GM20431 (cell line): ENCODE measurements at regions not wholly inside any gene's neighbourhood (a gene's known extent, or its start where the extent isn't known, plus 50 kb on each side); places are given as distances from the start of the nearest gene placed in this dataset.
"Not testable (repeated sequence)": the region's sequence is repeated elsewhere in the genome, so short reads cannot be mapped to it uniquely, and the experiment has no call there.

ENCODE experiments used
- in situ Hi-C: fragments of 300-500 bp; cut with MseI, MboI; formaldehyde crosslinking; loops from one replicate; pipeline ENCODE4 v1.15.0; 2020; ENCODE audit warnings: low sequenced_read_pairs; ENCODE audit not compliant: unreplicated experiment

GRCh38 chr11:116400081-116400480 is 372.7 kb downstream of the BUD13 start:
- in situ Hi-C loops: no loop called here

GRCh38 chr11:116397602-116398084 is 375.1 kb downstream of the BUD13 start:
- in situ Hi-C loops: no loop called here

- in situ Hi-C loops: no loop called here
Observed at GRCh38 chr11:116396331-116396730, 376.5 kb downstream of the BUD13 start.

- in situ Hi-C loops: no loop called here
Observed at GRCh38 chr11:116394022-116394421, 378.8 kb downstream of the BUD13 start.

DNA sequence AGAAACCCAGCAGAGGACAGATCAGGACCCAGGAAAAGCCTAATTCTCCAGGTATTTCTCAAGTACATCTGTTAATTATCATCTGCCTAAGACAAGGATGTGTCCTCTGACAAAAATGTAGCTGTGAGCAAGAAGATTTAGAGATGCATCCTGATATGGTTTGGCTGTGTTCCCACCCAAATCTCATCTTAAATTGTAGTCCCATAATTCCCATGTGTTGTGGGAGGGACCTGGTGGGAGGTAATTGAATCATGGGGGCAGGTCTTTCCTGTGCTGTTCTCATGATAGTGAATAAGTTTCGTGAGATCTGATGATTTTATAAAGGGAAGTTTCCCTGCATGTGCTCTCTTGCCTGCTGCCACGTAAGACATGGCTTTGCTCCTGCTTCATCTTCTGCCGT is 381.8 kb downstream of the BUD13 start:
- in situ Hi-C loops: no loop called here

DNA sequence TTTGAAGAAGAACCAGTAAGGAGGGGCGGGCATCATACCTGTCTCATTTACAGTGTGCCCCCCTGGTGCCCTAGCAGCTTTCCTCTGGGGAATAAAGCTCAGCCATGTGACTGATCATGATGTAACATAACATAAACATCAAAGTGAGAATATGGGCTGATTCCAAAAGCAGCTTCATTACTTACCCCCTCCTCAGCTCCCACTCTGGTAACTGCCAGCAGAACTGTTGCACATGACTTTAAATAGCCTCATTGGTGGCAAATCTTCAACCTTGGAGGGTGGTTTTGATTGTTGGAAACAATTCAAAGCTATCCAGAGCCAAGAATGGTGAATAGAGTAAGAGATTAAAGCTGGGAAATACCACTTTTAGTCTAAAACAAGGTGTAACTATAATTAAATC is 384.6 kb downstream of the BUD13 start:
- in situ Hi-C loops: no loop called here

- in situ Hi-C loops: no loop called here
Observed at GRCh38 chr11:116387641-116388040, 385.1 kb downstream of the BUD13 start.

GRCh38 chr11:116386118-116386699 is 386.6 kb downstream of the BUD13 start:
- in situ Hi-C loops: no loop called here

DNA sequence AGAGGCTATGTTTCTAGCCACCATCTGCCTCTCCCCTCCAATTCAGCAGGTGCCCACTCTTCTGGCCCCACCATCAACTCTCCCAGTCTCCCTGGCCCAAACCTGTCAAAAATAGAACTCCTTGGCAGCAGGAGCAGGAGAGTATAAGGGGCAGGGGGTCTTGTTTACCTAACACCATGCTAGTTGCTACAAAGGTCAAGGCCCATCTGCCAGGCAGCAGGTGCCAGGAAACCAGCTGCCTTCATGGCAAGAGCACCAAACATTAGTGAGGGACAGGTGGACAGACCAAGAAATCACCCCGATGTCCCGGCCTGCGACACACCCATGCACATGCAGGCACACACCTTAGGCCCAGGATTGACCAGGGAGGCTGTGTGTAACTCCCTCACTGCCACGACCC is 387.9 kb downstream of the BUD13 start:
- in situ Hi-C loops: no loop called here

- in situ Hi-C loops: no loop called here
Observed at GRCh38 chr11:116384407-116384806, 388.4 kb downstream of the BUD13 start.

GRCh38 chr11:116379185-116379828 is 393.5 kb downstream of the BUD13 start:
- in situ Hi-C loops: no loop called here

DNA sequence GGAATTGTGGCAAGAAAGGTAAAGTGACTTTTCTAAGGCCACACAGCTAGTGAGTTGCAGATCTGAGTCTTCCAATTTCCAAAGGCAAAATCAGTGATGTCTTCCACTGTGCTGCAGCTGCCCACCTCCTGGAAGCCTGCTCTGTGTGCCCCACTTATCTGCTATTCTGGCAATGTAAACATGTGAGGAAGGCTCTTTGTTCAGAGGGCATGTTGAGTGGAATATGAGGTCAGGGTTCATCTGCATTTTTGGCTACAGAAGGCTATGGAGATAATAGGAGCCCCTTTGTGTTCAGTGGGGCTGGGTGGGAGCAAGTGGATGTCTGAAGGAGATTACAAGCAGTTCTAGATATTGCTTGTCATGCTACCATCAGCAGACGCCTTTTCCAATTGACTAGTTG is 396.2 kb downstream of the BUD13 start:
- in situ Hi-C loops: no loop called here

- in situ Hi-C loops: no loop called here
Observed at GRCh38 chr11:116376054-116376453, 396.7 kb downstream of the BUD13 start.

DNA sequence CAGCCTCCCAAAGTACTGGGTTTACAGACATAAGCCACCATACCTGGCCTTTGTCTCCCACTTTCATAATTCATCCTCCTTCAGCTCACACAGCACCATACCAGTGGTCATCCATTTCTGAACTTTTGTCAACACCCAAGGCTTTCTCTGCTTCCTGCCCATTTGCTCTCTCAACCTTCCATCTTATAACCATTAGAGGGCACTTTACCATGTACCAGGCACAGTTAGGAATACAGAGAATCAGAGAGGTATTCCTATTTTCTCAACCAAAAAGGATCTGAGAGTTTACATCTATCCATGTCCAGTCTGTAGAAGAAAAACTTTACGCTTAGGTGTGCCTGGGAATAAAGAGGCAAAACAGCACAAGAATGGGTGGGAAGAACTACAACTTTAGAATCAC is 397.6 kb downstream of the BUD13 start:
- in situ Hi-C loops: no loop called here

GRCh38 chr11:116374085-116374484 is 398.7 kb downstream of the BUD13 start:
- in situ Hi-C loops: no loop called here

- in situ Hi-C loops: no loop called here
Observed at GRCh38 chr11:116373104-116373944, 399.5 kb downstream of the BUD13 start.

GRCh38 chr11:116371146-116371545 is 401.6 kb downstream of the BUD13 start:
- in situ Hi-C loops: no loop called here

GRCh38 chr11:116368784-116369183 is 404.0 kb downstream of the BUD13 start:
- in situ Hi-C loops: no loop called here

GRCh38 chr11:116366980-116367645 is 405.7 kb downstream of the BUD13 start:
- in situ Hi-C loops: no loop called here

- in situ Hi-C loops: no loop called here
Observed at GRCh38 chr11:116366451-116366850, 406.3 kb downstream of the BUD13 start.

- in situ Hi-C loops: not testable (repeated sequence)
Observed at GRCh38 chr11:116364925-116365324, 407.9 kb downstream of the BUD13 start.
